Stimulated activated CD8-positive, alpha-beta memory T cell treated with anti-CD3 and anti-CD28 coated beads, Interleukin-7, amount 100 ng/mL, for 4 hours (primary cell): ENCODE measurements at regions not wholly inside any gene's neighbourhood (a gene's known extent, or its start where the extent isn't known, plus 50 kb on each side); places are given as distances from the start of the nearest gene placed in this dataset.

Experiments used
- DNase-seq, 2 donors: peaks; one replicate each; pipeline ENCODE4 v3.0.0-alpha.2; 2020; ENCODE audit warnings: low read depth in 2 of 2

DNA sequence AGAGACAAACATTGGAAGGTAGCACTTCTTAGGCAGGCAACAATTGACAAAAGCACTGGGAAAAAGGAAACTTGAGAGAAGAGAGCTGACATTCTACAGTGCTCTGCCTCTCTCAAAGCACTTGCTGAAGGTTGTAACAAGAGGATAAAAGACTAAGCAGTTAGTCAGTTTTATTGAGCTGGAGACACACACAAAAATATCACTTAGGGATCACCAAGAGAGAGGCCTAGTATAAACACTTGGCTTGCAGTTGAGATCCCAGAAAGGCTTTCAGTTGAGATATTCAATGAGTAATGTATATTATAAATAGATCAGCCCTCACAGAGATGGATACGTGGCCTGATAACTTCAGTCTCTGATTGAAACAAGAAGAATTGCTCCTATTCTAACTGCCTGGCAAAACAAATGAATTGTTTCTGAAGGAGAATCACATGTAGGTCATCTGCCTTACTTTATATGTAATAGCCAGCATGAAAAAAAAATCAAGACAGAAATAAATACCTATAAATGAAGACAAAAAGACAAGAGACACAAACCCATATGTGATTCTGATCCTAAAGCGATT is 747.2 kb upstream of the MAN1A1 start:
- no peak for DNase-seq

DNA sequence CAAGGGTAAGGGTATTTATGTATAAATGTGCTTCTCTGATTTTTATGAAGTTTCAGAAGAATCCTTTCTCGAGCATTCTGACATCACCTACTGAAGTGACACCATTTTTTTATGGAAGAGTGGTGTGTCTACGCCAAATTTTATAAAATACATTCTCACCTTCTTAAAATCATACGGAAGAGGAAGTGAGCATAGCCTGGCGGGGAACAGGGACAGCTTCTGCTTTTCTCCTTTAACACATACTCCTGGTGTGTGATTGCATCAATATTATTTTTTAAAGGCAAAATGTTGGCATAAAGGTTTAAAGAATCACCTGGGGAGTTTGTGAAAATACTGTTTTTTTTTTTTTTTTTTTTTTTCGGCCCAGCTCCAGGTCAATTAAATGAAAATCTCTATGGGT is 733.6 kb upstream of the MAN1A1 start:
- no peak for DNase-seq

DNA sequence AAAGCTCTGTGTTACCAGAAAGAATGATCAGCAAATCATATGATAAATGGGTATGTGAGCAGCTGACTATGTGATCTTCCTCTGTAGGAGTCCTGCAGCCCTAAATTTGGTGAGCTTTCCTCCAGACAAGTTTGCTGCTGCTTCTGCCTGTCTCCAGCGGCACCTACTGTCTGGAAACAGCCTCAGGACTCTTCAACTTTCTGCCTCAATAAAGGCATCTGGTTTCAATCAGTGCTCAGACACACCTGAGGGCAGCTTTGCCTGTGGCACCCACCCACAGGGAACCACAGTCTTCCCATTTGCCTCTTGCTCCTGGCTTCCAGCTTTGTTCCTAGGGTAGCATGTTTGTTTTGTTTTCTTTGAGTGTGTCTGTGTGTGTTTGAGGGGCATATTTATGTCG is 727.9 kb upstream of the MAN1A1 start:
- DNase-seq = no peak

DNA sequence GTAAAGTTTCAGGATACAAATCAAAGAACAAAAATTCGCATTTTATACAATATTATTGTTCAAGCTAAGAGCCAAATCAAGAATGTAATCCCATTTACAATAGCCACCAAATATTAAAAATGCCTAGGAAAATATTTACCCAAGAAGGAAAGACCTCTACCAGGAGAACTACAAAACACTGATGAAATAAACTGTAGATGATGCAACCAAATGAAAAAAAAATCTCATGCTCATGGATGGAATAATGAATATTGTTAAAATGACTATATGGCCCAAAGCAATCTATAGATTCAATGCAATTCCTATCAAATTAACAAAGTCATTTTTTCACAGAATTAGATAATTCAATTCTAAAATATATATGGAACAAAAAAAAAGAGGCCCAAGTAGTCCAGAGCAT is 708.8 kb upstream of the MAN1A1 start:
- no peak for DNase-seq

DNA sequence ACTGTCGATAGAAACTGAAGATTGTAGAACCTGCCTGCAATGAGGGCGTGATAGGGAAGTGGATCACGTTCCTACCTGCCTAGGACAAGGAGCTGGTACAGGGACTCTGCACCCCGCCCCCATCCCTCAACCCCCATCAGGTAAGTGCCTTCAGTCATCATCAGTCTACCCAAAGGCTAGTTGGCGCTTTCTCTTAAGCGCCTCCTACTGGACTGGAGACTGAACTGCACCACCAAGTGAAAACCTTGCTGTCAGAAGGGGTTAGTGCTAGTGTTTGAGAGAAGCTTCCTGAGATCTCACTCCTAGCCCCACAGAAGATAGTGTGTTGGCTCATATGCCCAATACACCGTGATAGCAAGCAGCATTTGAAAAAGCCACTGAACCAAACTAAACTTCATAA is 706.5 kb upstream of the MAN1A1 start:
- DNase-seq = no peak

DNA sequence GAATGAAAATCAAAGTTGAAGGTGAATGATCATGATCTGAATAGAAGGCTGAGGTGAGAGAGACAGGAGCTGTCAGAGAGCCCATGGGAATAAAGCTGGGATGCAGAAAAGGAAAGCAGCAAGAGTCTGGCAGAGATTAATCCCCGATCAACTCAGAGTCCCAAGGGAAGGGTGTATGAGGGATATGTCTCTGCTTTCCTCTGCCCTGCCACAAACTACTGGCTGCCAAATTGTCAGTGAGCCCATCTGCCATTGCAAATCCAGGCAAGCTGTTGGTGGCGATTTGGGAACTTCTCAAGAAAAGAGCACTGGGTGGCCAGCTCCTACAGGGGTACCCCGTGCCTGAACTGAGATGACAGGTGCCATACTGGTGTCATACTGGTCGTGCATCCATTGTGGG is 705.5 kb upstream of the MAN1A1 start:
- no peak for DNase-seq

DNA sequence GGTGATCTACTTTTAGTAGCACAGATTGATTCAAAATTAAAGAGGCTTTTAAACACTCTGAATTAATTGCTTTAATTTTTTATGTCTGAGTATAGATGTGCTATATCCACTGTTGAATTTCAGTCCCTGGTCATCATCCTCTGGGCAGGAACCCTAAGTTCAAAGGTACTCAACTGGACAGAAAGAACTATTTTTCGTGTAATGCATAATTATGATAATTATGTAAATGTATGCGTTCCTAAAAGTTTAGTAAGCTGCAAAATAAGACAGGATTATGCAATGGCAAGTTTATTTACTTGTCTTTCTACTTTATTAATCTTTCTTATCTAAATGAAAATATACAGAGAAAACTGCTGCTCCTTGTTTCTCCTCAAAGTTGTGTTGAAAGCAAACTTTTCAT is 690.1 kb upstream of the MAN1A1 start:
- DNase-seq = no peak

DNA sequence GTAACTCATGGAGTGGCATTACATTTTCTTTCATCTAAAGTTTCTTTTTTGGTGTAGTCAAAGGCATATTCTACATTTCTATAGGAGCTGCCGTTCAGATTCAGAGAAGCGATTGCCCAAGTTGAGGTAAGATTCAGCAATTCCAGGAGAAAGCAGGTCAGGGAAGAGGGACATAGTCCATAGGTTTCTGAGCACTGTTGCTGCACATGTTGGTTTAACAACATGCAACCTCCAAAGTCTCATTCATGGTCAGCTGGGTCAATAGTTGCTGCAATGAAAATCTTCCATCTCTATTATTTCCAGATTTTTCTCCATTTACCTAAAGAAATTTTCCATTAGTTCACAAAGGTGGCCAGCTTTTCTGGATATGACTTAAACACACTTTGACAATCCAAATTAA is 682.3 kb upstream of the MAN1A1 start:
- DNase-seq = no peak

DNA sequence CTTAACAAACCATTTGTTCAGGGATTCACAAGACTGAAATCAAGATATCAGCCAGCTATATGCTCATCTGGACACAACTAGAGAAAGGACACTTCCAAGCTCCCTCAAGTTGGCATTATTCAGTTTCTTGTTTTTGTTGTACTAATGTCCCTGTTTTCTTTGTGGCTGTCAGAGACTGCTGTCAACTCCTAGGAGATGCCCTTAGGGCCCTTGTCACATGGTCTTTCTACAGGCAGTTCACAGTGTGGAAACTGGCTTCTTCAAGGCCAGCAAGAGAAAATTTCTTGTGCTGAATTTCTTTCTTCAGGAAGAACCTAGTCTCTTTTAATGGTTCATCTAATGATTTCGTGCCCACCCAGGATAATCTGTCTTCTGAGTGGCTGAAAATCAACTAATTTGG is 677.2 kb upstream of the MAN1A1 start:
- DNase-seq = no peak

DNA sequence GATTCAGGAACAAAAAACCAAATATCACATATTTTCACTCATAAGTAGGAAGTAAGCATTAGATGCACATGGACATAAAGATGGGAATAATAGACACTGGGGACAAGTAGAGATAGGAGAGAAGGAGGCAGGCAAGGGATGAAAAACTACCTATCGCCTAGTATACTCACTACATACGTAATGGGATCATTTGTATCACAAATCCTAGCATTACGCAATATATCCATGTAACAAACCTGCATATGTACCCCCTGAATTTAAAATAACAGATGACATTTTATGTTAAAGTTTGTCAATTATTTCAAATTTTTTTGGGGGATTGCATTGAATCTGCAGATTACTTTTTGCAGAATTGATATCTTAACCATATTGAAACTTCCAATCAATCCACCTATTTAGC is 660.5 kb upstream of the MAN1A1 start:
- DNase-seq = no peak

DNA sequence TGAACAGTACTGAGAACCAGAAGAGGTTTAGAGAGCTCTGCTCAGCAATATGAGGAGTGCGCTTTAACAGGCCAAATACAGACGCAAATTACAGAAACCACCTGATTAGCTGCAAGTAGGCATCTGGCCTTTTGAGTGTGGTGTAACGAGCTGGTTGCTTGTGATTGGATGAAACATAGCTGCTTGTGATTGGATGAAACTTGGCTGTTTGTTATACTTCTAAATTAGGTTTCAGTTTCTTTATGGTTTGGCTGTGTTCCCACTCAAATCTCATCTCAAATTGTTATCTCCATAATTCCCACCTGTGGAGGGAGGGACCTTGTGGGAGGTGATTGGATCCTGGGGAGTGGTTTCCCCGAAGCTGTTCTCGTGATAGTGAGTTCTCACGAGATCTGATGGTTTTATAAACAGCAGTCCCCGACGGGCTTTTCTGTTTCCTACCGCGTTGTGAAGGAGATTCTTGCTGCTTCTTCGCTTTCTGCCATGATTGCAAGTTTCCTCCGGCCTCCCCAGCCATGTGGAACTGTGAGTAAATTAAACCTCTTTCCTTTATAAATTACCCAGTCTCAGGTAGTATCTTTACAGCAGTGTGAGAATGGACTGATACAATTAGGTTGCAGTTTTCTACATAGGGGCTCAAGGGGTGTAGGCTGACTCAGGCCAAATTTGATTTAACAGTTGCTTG is 655.9 kb upstream of the MAN1A1 start:
- DNase-seq = no peak

DNA sequence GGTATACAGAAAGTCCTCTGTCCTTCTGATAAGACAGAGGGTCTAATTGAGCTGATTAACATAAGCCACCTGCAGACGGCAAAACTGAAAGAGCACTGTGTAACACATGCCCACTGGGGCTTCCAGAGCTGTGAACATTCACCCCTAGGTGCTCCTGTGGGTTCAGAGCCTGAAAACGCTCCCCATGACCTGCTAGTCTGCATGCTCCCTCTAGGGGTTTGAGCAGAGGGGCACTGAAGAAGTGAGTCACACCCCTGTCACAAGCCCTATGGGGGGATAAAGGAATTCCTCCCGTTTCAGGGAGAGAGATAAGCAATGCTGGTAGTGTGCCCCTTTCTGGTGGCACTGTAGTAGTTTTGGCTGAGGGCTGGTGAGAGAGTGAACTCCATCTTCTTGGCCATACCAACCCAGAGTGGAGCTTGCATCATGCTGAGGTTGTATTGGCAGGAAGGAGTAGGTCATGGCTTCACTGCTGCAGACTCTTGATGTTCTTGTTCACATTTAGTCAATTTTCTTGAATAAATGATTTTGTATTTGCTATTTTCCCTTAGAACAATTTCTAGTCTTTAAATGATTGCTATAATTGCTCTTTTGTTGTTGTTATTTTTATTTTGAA is 637.5 kb upstream of the MAN1A1 start:
- DNase-seq = no peak

DNA sequence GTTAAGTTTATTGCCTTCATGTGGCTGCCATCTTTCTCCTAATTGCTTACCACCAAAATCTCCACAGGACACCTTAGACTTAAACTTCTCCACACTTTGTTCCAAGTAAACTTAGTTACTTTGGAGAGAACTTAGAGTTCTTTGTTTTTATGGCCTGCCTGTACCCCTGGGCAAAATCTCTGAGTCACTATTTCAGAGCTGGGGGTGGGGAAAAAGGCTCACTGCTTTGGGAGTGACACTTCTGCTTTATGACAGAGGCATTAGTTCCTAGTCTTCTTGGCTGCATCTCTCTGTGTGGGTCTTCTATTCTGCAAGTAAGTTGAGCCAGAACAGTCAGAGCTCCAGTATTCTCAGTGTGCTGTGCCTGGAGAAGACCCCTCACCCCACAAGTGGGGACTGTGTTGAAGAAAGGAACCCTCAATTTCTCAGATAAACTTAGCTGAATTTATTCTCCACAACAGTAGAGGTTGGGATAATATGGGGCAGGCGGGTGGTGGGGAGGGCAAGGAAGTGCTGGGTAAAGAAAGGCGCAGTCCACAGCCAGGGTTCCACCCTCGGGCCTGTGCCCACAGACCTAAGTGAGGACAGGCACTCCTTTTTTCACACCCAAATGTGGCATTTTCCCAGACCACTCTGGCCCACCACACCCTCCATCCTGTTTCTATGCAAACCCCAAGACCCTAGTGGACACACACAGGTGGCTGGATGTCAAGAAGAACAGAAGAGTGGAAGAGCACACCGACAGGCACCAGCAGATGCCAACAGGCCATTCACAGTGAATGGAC is 636.6 kb upstream of the MAN1A1 start:
- no peak for DNase-seq

DNA sequence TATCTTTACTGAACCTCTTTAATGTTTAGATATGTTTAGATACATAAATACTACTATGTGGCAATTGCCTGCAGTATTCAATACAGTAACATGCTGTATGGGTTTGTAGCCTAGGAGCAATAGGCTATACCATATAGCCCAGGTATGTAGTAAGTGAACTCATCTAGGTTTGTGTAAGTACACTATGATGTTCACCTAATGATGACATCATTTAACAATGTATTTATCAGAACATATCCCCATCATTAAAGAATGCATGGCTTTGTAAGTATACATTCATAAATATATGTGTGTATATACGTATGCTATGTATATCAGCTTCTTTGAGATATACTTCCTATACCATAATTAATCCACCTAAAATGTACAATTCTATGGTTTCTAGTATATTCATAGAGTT is 631.2 kb upstream of the MAN1A1 start:
- no peak for DNase-seq

DNA sequence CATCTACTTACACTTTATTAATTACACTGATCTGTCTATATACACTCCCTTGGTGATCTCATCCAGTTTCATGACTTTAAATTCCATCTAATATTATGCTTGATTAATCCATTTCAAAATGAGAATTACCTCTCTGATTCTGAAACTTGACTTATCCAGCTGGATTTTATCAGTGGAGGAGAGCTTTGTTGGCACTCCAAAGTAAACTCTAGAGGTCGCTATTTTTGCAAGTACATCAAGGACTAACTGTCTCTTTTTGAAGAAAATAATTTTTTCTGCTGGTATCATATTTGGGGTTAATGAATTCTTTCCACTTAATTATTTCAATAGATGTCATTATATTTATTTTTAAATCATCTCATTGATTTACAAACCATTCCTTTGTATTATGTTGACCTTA is 630.3 kb upstream of the MAN1A1 start:
- no peak for DNase-seq

DNA sequence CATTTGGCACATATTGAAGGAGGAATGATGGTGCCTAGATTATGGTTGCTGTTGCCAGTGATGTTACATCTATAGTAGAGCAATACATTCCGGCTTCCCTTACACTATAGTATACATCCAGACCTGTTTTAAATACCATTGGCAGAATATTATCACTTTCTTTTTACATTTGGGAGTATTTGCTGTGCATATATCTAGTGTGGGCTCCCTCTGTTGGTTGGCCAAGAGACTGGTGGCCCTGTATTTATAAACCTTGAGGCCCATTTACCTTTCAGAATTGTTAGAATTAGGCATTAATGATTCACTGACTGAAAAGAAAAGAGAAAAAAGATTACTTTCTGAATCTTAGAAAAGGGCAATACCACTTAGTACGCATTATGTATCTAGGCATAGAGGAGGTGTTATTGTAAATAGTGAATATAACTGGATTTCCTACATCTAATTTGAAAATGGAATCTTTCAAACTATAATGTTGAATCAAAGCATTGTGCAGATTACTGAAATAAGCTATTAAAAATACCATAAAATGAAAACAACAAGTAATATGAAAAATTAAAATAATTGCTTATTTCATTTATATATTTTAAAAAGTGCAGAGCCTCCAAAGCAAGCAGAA is 628.8 kb upstream of the MAN1A1 start:
- no peak for DNase-seq

DNA sequence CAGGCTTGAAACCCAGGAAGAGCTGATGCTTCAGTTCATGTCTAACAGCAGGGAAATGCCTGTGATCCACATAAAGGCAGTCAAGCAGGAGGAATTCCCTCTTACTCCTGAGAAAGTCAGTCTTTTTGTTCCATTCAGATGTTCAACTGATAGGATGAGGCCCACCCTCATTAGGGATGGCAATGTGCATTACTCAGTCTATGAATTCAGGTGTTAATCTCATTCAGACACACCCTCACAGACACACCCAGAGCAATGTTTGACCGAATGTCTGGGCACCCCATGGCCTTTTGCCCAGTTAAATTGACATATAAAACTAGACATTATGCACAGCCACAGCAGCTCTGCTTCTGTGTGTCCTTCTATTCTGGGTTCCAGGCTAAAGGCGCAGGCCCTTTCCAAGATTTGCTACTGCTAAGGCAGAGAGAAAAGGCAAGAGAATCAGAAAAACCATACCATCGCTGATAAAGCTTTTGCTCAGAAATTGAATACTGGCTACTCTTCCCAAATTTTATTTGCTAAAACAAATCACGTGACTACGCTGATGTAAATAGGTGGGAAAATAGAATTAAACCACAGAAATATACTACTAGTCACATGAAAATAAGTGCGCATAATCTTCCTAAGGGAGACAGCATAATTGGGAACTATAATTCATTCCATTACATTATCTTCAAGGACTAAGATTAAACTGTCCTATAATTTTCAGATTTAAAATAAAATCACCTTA is 625.0 kb upstream of the MAN1A1 start:
- DNase-seq = no peak

DNA sequence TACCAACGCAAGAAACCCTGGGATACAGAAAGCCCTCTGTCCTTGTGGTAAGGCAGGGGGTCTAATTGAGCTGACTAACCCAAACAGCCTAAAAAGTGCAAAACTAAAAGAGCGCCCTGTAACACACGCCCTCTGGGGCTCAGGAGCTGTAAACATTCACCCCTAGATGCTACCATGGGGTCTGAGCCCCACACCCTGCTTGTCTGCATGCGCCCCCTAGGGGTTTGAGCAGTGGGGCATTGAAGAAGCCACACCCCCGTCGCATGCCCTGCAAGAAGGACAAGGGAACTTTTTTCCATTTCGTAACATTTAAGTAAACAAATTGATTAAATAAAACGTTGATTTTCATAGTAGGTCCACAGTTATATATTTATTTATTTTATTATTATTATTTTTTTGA is 616.9 kb upstream of the MAN1A1 start:
- no peak for DNase-seq

DNA sequence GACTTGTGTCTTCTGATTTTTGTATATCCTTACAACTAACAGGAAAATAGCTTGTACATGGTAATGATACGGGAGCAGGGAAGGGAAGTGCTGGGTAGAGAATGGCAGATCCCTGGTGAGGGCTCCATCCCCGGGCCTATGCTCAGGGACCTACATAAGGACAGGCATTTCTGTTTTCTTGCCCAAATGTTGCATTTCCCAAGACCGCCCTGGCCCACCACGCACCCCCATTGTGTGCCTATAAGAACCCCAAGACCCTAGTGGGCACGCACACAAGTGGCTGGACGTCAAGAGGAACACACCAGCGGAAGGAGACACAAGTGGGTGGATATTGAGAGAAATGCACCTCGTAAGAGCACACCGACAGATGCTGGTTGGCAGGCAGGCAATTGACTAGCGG is 616.3 kb upstream of the MAN1A1 start:
- no peak for DNase-seq

DNA sequence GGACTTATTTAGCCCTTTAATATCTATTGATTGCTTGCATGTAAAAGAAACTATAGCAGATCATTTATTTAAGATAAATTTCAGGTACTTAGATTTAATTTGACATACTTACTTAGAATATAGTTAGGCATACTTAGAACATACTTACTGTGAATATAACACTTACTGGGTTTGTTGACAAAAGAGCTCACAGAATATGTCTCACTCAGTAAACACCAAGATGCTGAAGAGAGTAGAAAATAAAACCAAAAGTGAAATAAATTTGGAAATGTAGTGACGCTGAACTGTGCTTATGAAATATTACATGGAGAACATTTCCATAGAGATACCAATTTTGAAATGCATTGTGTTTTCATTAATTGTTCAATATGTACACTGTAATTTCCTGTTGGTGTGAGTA is 615.4 kb upstream of the MAN1A1 start:
- DNase-seq = no peak

DNA sequence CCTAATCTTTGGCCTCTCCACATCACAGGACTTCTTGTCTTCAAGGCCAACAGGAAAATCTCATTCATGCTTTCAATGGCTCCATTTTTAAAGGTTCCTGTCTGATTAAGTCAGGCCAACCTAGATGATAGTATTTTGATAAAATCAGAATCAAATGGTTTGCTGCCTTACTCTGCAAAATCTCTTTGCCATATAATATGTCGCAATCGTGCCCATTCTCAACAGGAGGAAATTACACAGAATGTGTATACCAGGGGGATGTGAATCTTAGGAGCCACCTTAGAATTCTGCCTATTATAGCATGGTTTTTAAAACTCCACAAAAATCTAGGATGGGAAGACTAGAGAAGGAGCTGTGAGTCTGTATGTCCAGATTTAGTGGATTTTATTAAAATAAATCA is 612.9 kb upstream of the MAN1A1 start:
- no peak for DNase-seq

DNA sequence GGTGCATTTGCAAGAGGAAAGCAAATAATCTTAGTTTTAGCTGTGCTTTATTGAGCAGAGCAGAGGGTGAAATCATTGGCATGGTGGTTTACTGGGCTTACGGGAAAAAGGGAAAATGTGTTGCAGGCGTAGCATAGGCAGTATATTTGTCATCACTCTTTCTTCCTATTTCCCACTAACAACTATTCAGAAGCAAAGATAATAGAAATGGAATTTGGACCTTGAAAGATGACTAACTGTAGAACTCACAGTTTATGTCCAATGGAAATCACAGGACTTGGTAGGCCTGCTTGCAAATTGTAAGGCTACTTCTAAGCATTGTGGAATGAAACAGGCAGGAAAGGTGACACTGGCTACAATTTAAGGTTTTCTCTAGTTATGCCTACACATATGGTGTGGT is 611.9 kb upstream of the MAN1A1 start:
- no peak for DNase-seq
